Uterus (tissue), 3 donors: ENCODE measurements at regions not wholly inside any gene's neighbourhood (a gene's known extent, or its start where the extent isn't known, plus 50 kb on each side); places are given as distances from the start of the nearest gene placed in this dataset.

Experiments
- DNase-seq, 2 donors: peaks; one replicate each; pipeline ENCODE4 v3.0.0-alpha.2; 2019 to 2020
- H3K27ac ChIP-seq, 2 donors: fragments of 200-600 bp; sonication (generic); 1 replicate in 1 of 2; 2 replicates in 1 of 2; pipeline ENCODE4 v1.5.1; 2016 to 2018
- H3K27me3 ChIP-seq, 2 donors: fragments of 200-600 bp; sonication (generic); one replicate each; pipeline ENCODE4 v1.5.1; 2018 to 2019; ENCODE audit warnings: control low read depth in 1 of 2
- H3K36me3 ChIP-seq, 2 donors: fragments of 200-600 bp; sonication (generic); one replicate each; pipeline ENCODE4 v1.5.1; 2019; ENCODE audit warnings: control low read depth in 1 of 2
- H3K4me1 ChIP-seq, 2 donors: fragments of 200-600 bp; sonication (generic); one replicate each; pipeline ENCODE4 v1.5.1; 2018 to 2019; ENCODE audit warnings: control low read depth in 1 of 2
- H3K4me3 ChIP-seq, 2 donors: fragments of 200-600 bp; sonication (generic); 1 replicate in 1 of 2; 2 replicates in 1 of 2; pipeline ENCODE4 v1.5.1; 2018 to 2019; ENCODE audit warnings: mild to moderate bottlenecking in 1 of 2
- H3K9me3 ChIP-seq, 2 donors: fragments of 200-600 bp; sonication (generic); one replicate each; pipeline ENCODE4 v1.5.1; 2019; ENCODE audit warnings: control low read depth in 1 of 2
- CTCF ChIP-seq, 4 experiments: fragments of 200-600 bp in 2 of 4; fragments of 450-650 bp in 2 of 4; sonication (generic) in 2 of 4; IDR thresholded peaks; one replicate each; pipeline ENCODE4 v1.5.1; 2016 to 2019; ENCODE audit warnings: antibody characterized with exemption in 4 of 4, mild to moderate bottlenecking in 2 of 4, moderate library complexity in 1 of 4
- POLR2A ChIP-seq, 2 donors: fragments of 450-650 bp; IDR thresholded peaks; one replicate each; pipeline ENCODE4 v1.6.1; 2016; ENCODE audit warnings: antibody characterized with exemption in 2 of 2, mild to moderate bottlenecking in 1 of 2, moderate library complexity in 1 of 2
- intact Hi-C: fragments of 100-400 bp; cut with DNase I; formaldehyde crosslinking; loops from one replicate; pipeline ENCODE4 v1.15.1; 2023; ENCODE audit warnings: low total_unique reads
- donor health status: DM: yes; HTN: yes; CAD: no.

DNA sequence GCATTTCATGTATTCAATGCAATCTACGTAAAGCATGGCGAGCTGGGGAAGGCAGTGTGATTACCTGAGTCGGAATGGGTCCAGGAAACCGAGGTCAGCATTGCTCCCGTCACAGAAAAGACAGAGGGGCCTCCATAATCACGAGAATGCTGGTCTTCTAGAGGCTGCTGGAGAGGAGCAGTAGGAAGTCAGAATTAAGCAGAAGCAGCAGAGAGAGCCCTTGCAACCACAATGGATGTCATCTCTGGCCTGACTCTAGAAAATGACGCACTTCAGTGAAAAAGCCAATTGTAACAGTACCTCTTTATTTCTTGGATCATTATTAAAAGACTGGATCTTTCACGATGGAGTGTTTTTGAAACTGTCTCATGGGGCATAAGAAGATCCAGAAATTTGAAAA, 69.5 kb upstream of the FOXN3 start:
- TF ChIP-seq CTCF (IDR thresholded peaks at IDR 0.05), result no peak
- no peak for TF ChIP-seq POLR2A (IDR thresholded peaks at IDR 0.05)
- Histone ChIP-seq H3K27me3 (no peaks in the 10 kb centered on the region), H3K4me3 (no peak overlapping the region), H3K27ac (no peak overlapping the region), H3K9me3 (no peaks in the 10 kb centered on the region), H3K4me1 (no peaks in the 10 kb centered on the region), H3K36me3 (no peaks in the 10 kb centered on the region)
- intact Hi-C loops, result no loop called here
- no peak for DNase-seq

- intact Hi-C loops, result no loop called here
- H3K4me1 ChIP-seq, result no peaks in the 10 kb centered on the region
- H3K27me3 ChIP-seq, result no peaks in the 10 kb centered on the region
- H3K4me3 ChIP-seq, result no peak overlapping the region
- no peak for DNase-seq
- H3K36me3 ChIP-seq, result no peaks in the 10 kb centered on the region
- H3K27ac ChIP-seq, result no peak overlapping the region
- TF ChIP-seq POLR2A (IDR thresholded peaks at IDR 0.05), result no peak
- no peak for TF ChIP-seq CTCF (IDR thresholded peaks at IDR 0.05)
- H3K9me3 ChIP-seq, result no peaks in the 10 kb centered on the region
Measured at GRCh38 chr14:89485264-89485663, 68.2 kb upstream of the FOXN3 start.

DNA sequence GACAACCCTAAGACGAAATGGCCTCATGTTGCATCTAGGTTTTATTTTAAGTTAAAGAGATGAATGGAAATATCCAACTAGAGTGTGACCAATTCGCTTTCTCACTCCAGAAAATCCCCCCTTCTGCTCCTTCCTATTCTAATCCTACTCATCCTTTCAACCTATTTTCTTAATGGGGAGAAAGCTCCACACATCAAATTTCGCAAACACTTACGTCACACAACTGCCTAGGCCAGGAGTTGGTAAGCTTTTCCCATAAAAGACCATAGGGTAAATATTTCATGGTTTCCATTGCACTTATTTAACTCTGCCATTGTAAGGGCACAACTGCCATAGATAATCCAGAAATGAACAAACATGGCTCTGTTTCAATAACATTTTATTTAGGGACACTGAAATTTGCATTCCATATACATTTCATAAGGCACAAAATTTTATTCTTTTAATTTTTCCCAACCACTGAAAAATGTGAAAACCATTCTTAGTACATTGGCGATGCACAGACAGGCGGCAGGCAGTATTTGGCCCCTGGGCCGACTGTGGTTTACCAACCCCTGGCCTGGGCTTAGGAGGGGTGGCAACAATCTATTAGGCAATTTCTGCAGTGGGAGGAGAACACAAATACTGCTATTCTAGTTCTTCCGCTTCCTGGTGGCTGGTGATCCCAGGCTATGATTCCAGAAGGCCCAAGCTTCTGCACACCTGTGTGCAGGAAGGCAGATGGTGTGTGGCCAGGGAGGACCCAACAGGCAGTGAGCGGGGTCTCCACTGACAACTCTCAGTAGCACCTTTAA, 67.2 kb upstream of the FOXN3 start:
- no peak for TF ChIP-seq POLR2A (IDR thresholded peaks at IDR 0.05)
- TF ChIP-seq CTCF (IDR thresholded peaks at IDR 0.05), result no peak
- intact Hi-C loops, result no loop called here

GRCh38 chr14:89481196-89481595, 64.2 kb upstream of the FOXN3 start:
- TF ChIP-seq POLR2A (IDR thresholded peaks at IDR 0.05) (no peak), CTCF (IDR thresholded peaks at IDR 0.05) (no peak)
- H3K27ac ChIP-seq, result no peak overlapping the region

More for the DNA sequence above, 67.2 kb upstream of the FOXN3 start:
- H3K4me1 ChIP-seq, result no peaks in the 10 kb centered on the region
- no peaks in the 10 kb centered on the region for H3K9me3 ChIP-seq
- DNase-seq, result no peak
- no peaks in the 10 kb centered on the region for H3K27me3 ChIP-seq
- no peak overlapping the region for H3K27ac ChIP-seq
- H3K36me3 ChIP-seq, result no peaks in the 10 kb centered on the region
- H3K4me3 ChIP-seq, result no peak overlapping the region

DNA sequence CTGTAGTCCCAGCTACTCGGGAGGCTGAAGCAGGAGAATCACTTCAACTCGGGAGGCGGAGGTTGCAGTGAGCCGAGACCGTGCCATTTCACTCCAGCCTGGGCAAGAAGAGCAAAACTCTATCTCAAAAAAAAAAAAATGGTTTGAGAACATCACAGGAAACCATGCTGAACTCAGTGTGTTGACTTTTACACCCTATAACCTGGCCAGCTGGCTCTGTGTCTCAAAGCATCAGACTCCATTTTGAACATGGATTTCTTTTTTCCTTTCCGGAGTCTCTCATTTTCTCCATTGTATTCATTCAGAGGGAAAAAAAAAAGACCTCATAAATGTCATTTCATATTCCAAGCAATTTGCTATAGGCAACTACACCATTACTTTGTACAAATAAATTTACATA, 63.2 kb upstream of the FOXN3 start:
- Histone ChIP-seq H3K27ac (no peak overlapping the region), H3K36me3 (no peaks in the 10 kb centered on the region), H3K4me3 (no peak overlapping the region), H3K27me3 (no peaks in the 10 kb centered on the region), H3K9me3 (no peaks in the 10 kb centered on the region), H3K4me1 (peaks cover 0 to 8% of the 10 kb centered on the region in 2 donors)
- intact Hi-C loops, result no loop called here
- no peak for DNase-seq
- TF ChIP-seq POLR2A (IDR thresholded peaks at IDR 0.05) (no peak), CTCF (IDR thresholded peaks at IDR 0.05) (no peak)

More at GRCh38 chr14:89481196-89481595, 64.2 kb upstream of the FOXN3 start:
- H3K4me3 ChIP-seq, result no peak overlapping the region
- no peaks in the 10 kb centered on the region for H3K27me3 ChIP-seq
- no peak for DNase-seq
- H3K4me1 ChIP-seq, result peaks cover 0 to 8% of the 10 kb centered on the region in 2 donors
- intact Hi-C loops, result no loop called here
- H3K36me3 ChIP-seq, result no peaks in the 10 kb centered on the region
- no peaks in the 10 kb centered on the region for H3K9me3 ChIP-seq
